Gastrocnemius medialis (tissue), 4 donors: ENCODE measurements at regions not wholly inside any gene's neighbourhood (a gene's known extent, or its start where the extent isn't known, plus 50 kb on each side); places are given as distances from the start of the nearest gene placed in this dataset.

Source experiments
- ATAC-seq, 2 donors: fragments of 150-250 bp; one replicate each; pipeline ENCODE4 v1.9.1; 2016
- DNase-seq, 2 donors: peaks; one replicate each; pipeline ENCODE4 v3.0.0-alpha.2; 2019
- H3K27ac ChIP-seq, 4 donors: fragments of 200-600 bp; sonication (generic); 1 replicate in 1 of 4; 2 replicates in 3 of 4; pipeline ENCODE4 v1.5.1; 2016 to 2018; ENCODE audit warnings: mild to moderate bottlenecking in 2 of 4, moderate library complexity in 1 of 4
- H3K27me3 ChIP-seq, 3 donors: fragments of 200-600 bp; sonication (generic) in 2 of 3; 1 replicate in 1 of 3; 2 replicates in 2 of 3; pipeline versions ENCODE4 v1.5.1 to v1.6.0; 2016 to 2019; ENCODE audit warnings: mild to moderate bottlenecking in 1 of 3, moderate library complexity in 1 of 3
- H3K36me3 ChIP-seq, 2 donors: fragments of 200-600 bp; sonication (generic) in 1 of 2; one replicate each; pipeline ENCODE4 v1.5.1; 2017 to 2018
- H3K4me1 ChIP-seq, 2 donors: fragments of 200-600 bp; sonication (generic) in 1 of 2; one replicate each; pipeline ENCODE4 v1.5.1; 2016 to 2017; ENCODE audit warnings: mild to moderate bottlenecking in 2 of 2
- H3K4me3 ChIP-seq, 4 donors: fragments of 200-600 bp; sonication (generic) in 3 of 4; 1 replicate in 1 of 4; 2 replicates in 3 of 4; pipeline ENCODE4 v1.5.1; 2016 to 2019; ENCODE audit warnings: mild to moderate bottlenecking in 2 of 4
- H3K9me3 ChIP-seq, 3 donors: fragments of 200-600 bp; sonication (generic) in 2 of 3; 1 replicate in 1 of 3; 2 replicates in 2 of 3; pipeline ENCODE4 v1.5.1; 2016 to 2019
- POLR2A ChIP-seq, 2 donors: fragments of 450-650 bp; IDR thresholded peaks; one replicate each; pipeline ENCODE4 v1.6.1; 2017; ENCODE audit warnings: antibody characterized with exemption in 2 of 2, mild to moderate bottlenecking in 2 of 2, moderate library complexity in 2 of 2
- in situ Hi-C, 4 donors: fragments of 200-750 bp; cut with MboI; loops; one replicate each; pipeline versions ENCODE4 v1.15.0 to v1.8.0; 2017; ENCODE audit warnings: low sequenced_read_pairs in 4 of 4
- intact Hi-C: fragments of 100-400 bp; cut with DNase I; formaldehyde crosslinking; loops from one replicate; pipeline ENCODE4 v1.15.1; 2023; ENCODE audit warnings: low total_unique reads
- TF ChIP-seq, protein P1 (sequence below), 5 experiments: fragments of 450-650 bp in 3 of 5; fragments of 200-600 bp in 2 of 5; sonication (generic) in 2 of 5; IDR thresholded peaks in 4 of 5; conservative IDR thresholded peaks in 1 of 5; 1 replicate in 4 of 5; 2 replicates in 1 of 5; pipeline ENCODE4 v1.5.1; 2016 to 2019; ENCODE audit warnings: antibody characterized with exemption in 5 of 5, mild to moderate bottlenecking in 3 of 5, moderate library complexity in 3 of 5

DNA sequence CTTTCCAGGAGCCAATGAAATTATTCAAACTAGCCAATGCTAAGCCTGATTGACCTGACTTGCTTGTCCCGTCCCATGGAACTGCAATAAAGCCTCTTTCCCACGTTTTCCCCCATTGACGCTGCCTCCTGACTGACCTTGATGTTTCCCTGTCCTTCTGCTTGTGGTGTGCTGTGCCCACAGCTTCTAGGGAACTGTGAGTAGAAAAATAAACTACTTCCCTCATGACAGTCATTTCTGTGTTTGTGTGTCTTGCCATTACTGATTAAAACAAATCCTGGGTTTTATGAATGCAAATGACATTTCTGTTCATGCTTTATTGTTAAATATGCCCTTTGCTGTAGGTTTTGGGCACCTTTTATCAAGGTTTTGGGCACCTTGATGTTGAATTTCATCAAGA lies 91.3 kb upstream of the ABI1 start:
- peaks cover 0 to 5% (median 0%) of the 10 kb centered on the region in 3 donors for H3K9me3 ChIP-seq
- H3K27ac ChIP-seq, result no peak overlapping the region
- DNase-seq (no peak), ATAC-seq (no peak)
- in situ Hi-C loops, result no loop called here
- intact Hi-C loops, result no loop called here
- H3K36me3 ChIP-seq, result no peaks in the 10 kb centered on the region
- H3K4me1 ChIP-seq, result no peaks in the 10 kb centered on the region
- TF ChIP-seq, protein P1, sequence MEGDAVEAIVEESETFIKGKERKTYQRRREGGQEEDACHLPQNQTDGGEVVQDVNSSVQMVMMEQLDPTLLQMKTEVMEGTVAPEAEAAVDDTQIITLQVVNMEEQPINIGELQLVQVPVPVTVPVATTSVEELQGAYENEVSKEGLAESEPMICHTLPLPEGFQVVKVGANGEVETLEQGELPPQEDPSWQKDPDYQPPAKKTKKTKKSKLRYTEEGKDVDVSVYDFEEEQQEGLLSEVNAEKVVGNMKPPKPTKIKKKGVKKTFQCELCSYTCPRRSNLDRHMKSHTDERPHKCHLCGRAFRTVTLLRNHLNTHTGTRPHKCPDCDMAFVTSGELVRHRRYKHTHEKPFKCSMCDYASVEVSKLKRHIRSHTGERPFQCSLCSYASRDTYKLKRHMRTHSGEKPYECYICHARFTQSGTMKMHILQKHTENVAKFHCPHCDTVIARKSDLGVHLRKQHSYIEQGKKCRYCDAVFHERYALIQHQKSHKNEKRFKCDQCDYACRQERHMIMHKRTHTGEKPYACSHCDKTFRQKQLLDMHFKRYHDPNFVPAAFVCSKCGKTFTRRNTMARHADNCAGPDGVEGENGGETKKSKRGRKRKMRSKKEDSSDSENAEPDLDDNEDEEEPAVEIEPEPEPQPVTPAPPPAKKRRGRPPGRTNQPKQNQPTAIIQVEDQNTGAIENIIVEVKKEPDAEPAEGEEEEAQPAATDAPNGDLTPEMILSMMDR (IDR thresholded peaks at IDR 0.05 in 4 of 5, conservative IDR thresholded peaks at IDR 0.05 in 1 of 5), result no peak
- TF ChIP-seq POLR2A (IDR thresholded peaks at IDR 0.05), result no peak
- H3K4me3 ChIP-seq, result no peak overlapping the region
- H3K27me3 ChIP-seq, result no peaks in the 10 kb centered on the region

DNA sequence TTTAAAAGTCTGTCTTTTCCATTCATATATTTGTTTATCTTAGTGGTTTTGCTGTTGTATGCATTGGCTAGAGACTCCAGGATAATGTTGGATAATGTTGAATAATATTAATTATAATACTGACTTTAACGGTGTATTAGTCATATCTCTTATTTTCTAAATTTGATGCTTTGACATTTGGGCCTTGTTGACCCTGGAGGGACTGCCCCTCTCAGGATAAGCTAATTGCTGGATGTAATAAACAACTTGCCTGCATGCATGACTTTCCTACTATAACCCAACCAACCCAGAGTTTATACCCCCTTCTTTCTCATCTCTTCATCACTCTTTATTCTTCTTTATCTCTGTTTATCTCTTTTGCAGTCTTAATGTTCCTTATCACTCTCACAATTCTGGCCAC lies 90.9 kb upstream of the ABI1 start:
- Histone ChIP-seq H3K27ac (no peak overlapping the region), H3K4me1 (no peaks in the 10 kb centered on the region), H3K36me3 (no peaks in the 10 kb centered on the region), H3K4me3 (no peak overlapping the region), H3K27me3 (no peaks in the 10 kb centered on the region), H3K9me3 (peaks cover 0 to 5% (median 0%) of the 10 kb centered on the region in 3 donors)
- DNase-seq (no peak), ATAC-seq (no peak)
- TF ChIP-seq, protein P1 (IDR thresholded peaks at IDR 0.05 in 4 of 5, conservative IDR thresholded peaks at IDR 0.05 in 1 of 5), result no peak
- no peak for TF ChIP-seq POLR2A (IDR thresholded peaks at IDR 0.05)
- intact Hi-C loops (no loop called here), in situ Hi-C loops (no loop called here)

DNA sequence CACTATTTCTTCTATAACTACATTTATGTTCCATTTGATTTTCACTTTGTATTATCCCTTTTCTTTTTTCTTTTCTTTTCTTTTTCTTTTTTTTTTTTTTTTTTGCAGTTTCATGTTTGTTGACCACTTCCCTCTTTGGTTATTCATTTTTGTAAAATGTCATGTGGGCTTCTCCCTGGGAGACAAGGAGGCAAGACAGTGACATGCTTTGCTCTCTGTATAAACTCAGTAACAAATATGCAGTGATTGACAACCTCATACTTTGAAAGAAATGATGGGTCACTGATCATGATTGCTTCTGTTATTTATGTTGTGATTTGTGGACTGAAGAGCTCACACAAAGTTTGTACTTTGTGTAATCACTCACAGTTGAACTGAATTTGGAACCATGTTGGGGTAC lies 90.2 kb upstream of the ABI1 start:
- in situ Hi-C loops, result no loop called here

DNA sequence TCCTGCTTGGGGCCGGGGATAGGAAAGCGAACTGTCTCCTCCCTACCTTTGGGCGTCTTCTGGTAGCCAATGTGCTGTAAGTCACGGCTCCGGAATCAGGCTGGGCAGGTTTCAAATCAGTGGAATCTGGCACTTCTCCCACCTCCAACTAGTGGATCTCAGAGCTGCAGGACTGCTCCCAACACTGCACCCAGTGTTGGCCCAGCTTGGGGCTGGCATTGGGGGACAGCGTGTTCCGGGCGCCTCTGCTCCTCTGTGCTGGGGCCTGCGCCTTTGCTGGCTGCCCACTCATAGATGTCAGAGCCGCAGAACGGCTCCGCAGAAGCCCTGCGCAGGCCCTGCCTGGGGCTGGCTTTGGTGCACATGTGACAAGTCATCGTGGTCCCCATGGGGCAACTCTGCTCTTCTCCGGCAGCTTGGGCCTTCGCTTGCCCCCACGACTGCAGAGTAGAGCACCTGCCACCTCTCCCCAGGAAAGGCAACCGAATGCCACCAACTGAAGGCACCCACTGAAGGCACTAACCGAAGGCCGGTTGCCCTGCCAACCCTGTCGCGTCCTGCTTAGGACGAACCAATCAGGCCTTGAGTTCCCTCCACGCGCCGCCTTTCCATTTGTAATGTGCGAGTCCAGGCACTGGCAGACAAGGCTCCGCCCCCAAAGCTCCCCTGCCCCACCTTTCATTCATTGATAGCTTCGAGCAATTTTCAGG lies 85.5 kb upstream of the ABI1 start:
- Histone ChIP-seq H3K27ac (no peak overlapping the region), H3K36me3 (no peaks in the 10 kb centered on the region), H3K27me3 (no peaks in the 10 kb centered on the region), H3K4me3 (no peak overlapping the region), H3K9me3 (peaks cover 0 to 5% (median 0%) of the 10 kb centered on the region in 3 donors), H3K4me1 (no peaks in the 10 kb centered on the region)
- in situ Hi-C loops (no loop called here), intact Hi-C loops (no loop called here)
- DNase-seq (no peak), ATAC-seq (no peak)
- TF ChIP-seq, protein P1 (IDR thresholded peaks at IDR 0.05 in 4 of 5, conservative IDR thresholded peaks at IDR 0.05 in 1 of 5), result no peak
- no peak for TF ChIP-seq POLR2A (IDR thresholded peaks at IDR 0.05)

More for the DNA sequence above, 90.2 kb upstream of the ABI1 start:
- TF ChIP-seq, protein P1 (IDR thresholded peaks at IDR 0.05 in 4 of 5, conservative IDR thresholded peaks at IDR 0.05 in 1 of 5), result no peak
- no peak for TF ChIP-seq POLR2A (IDR thresholded peaks at IDR 0.05)
- Histone ChIP-seq H3K4me3 (no peak overlapping the region), H3K4me1 (no peaks in the 10 kb centered on the region), H3K27me3 (no peaks in the 10 kb centered on the region), H3K36me3 (no peaks in the 10 kb centered on the region), H3K27ac (no peak overlapping the region), H3K9me3 (peaks cover 0 to 5% (median 0%) of the 10 kb centered on the region in 3 donors)
- no peak for ATAC-seq
- DNase-seq, result no peak
- intact Hi-C loops, result no loop called here
